ENCODE measurements at regions not wholly inside any gene's neighbourhood (a gene's known extent, or its start where the extent isn't known, plus 50 kb on each side); places are given as distances from the start of the nearest gene placed in this dataset.

GRCh38 chr6:122040261-122040660, 359.2 kb upstream of the HSF2 start:
- H3K79me2 ChIP-seq (ENCODE audit: insufficient read depth, low read length), result no peaks in the 10 kb centered on the region
- no peaks in the 10 kb centered on the region for H3K27me3 ChIP-seq (ENCODE audit: insufficient read depth, low read length)
- no peak overlapping the region for H2BK5ac ChIP-seq (ENCODE audit: insufficient read length, low read length)
- H3K4me2 ChIP-seq (ENCODE audit: insufficient read depth, insufficient read length, low read length), result no peak overlapping the region
- H3K9ac ChIP-seq (ENCODE audit: extremely low read depth, insufficient read length, low read length), result no peak overlapping the region
- H3K79me1 ChIP-seq (ENCODE audit: insufficient read depth, low read depth, low read length, poor library complexity, severe bottlenecking), result no peaks in the 10 kb centered on the region
- DNase-seq, result no peak
- no peak overlapping the region for H3K4ac ChIP-seq (ENCODE audit: low read depth, low read length)
- no peak overlapping the region for H4K91ac ChIP-seq (ENCODE audit: insufficient read length, low read depth, low read length)
- no peaks in the 10 kb centered on the region for H4K20me1 ChIP-seq (ENCODE audit: control insufficient read depth, insufficient read depth, insufficient read length)
- no peaks in the 10 kb centered on the region for H3K9me3 ChIP-seq (ENCODE audit: control insufficient read depth, low read depth, low read length)
- no peak overlapping the region for H2BK20ac ChIP-seq (ENCODE audit: low read depth, low read length, poor library complexity, severe bottlenecking)
- no peak overlapping the region for H3K18ac ChIP-seq (ENCODE audit: insufficient read length, low read depth, low read length)
- Mint-ChIP-seq H3K36me3 (ENCODE audit: insufficient read depth in 1 of 3, low read depth in 3 of 3) (no peaks in the 10 kb centered on the region), H3K4me1 (peaks cover 0 to 5% of the 10 kb centered on the region in 2 experiments; a peak in 1 of 4 replicates), H3K27ac (no peak overlapping the region), H3K4me3 (no peak overlapping the region), H3K9me3 (peaks cover 0 to 2% of the 10 kb centered on the region in 2 experiments; a peak in 1 of 5 replicates), H3K27me3 (ENCODE audit: low read depth) (no peaks in the 10 kb centered on the region; the same call in 1 of the 2 replicates)
- no peak overlapping the region for H3K23ac ChIP-seq (ENCODE audit: insufficient read length, low read depth, low read length)
- H2AFZ ChIP-seq (ENCODE audit: low read length), result no peak overlapping the region
- H3K27ac ChIP-seq (ENCODE audit: insufficient read length, low read depth, low read length), result no peak overlapping the region
- H4K8ac ChIP-seq (replicated peaks; ENCODE audit: insufficient read length, low read depth, low read length), result no peak overlapping the region
- no peak overlapping the region for H4K5ac ChIP-seq (ENCODE audit: insufficient read length, low read depth, low read length)
- H3K23me2 ChIP-seq (ENCODE audit: insufficient read length, low read depth, low read length, poor library complexity, severe bottlenecking), result no peaks in the 10 kb centered on the region
- TF ChIP-seq CTCF (conservative IDR thresholded peaks at IDR 0.05), result no peak
- no peak overlapping the region for H3K14ac ChIP-seq (ENCODE audit: insufficient read depth, low read length)
- no peak overlapping the region for H2BK12ac ChIP-seq (ENCODE audit: insufficient read length, low read depth, low read length)
- H3T11ph ChIP-seq (ENCODE audit: low read length), result no peak overlapping the region
- H2AK5ac ChIP-seq (ENCODE audit: insufficient read length, low read length), result no peak overlapping the region
- no CpG with 5 or more reads among the region's 2 CpGs for WGBS (ENCODE audit: extremely low coverage, insufficient read length, low lambda C conversion rate)
- H3K4me1 ChIP-seq (ENCODE audit: insufficient read depth, low read length), result no peaks in the 10 kb centered on the region
- no peak overlapping the region for H3K56ac ChIP-seq (ENCODE audit: insufficient read length, low read depth, low read length)
- H2BK15ac ChIP-seq (ENCODE audit: low read depth, low read length), result no peak overlapping the region
- H2BK120ac ChIP-seq (ENCODE audit: low read depth, low read length, poor library complexity, severe bottlenecking), result no peak overlapping the region

Measured in H9 (cell line).